GF-D8 (cell line): ENCODE measurements at regions not wholly inside any gene's neighbourhood (a gene's known extent, or its start where the extent isn't known, plus 50 kb on each side); places are given as distances from the start of the nearest gene placed in this dataset.

Source experiments
- DNase-seq: peaks from one replicate; lab custom pipeline; 2025; lab: John Stamatoyannopoulos, UW

DNA sequence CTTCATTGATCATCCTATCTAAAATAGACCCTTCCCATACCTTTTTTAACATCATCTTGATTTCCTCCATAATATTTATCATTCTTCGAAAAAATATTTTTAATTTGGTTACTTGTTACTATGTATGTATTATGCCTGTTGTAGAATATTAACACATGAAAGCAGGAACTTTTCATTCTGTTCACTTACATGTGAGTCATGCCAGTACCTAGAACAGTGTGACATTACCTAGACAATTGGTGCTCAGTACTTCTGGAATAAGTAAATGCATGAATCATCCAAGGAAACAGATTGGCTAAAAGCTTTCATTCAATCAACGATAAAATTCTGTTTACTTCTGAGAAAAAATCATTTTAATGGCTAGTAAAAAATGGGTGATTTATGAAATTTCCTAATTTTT, 76.4 kb downstream of the CXXC4 start:
- DNase-seq, result no peak

DNA sequence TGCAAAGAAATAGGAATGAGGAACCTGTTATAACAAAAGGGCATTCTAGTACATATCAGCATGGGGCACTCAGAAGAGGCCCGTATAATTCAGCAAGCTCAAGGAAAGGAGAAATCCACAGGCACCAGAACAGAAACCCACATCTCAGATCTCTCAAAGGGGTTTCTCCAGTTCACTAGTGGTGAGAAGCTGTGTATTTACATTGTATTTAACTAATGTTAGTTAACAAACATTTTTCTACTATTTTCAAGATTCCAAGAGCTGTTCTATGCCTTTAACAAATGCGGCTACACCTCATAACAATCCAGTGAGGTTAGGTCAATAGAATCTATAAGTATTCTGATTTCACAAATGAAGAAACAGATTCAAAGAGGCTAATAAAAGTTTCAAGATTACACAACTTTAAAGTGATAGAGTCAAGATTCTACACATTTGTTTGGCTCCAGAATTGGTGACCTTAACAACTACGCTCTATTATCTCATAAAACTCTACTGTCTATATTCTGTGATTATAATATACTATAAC, 77.3 kb downstream of the CXXC4 start:
- DNase-seq, result no peak

DNA sequence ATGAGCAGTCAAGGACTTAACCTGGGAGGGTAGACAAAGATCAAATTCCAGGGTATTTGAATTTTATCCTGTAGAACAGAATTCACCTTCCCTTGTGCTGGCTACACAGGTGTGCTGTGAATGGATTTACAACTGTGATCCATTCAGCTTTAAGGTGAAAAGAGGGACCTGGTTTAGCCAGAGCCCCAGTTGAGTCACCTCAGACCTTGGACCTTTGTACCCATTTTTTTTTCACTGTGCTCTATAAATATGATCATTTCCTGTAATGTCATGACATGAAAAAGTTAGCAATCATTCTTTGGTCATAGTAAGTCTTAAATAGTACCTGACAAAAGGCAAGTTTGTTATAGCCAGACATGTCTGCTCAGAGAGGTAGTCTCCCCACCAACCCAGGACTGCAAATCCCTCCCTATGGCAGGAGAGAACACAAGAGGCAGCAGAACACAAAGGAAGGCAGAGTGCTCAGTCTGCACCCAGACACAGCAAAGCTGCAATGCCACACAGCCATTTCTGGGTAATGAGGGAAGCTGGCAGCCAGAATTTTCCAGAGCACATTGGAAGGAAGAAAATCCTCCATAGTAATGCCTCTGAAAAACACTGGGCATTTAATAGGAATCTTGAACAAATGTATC, 77.9 kb downstream of the CXXC4 start:
- DNase-seq, result no peak

DNA sequence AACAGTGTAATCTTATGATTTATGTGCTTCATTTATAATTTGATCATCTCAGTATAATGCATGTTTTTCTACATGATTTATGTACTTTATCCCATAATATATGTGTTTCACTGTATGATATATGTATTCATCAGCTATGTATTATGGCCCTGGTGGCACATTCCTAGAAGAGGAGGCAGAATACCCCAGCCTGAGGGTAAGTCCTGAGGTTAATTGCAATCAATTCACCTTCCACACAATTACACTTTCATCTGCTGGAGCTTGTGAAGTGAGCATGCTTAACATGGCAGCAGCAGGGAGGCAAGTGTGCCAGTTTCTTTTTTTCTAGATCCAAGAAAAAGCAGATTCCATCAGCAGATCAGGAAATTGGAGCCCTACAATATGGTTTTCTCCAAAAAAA, 81.2 kb downstream of the CXXC4 start:
- DNase-seq, result no peak

DNA sequence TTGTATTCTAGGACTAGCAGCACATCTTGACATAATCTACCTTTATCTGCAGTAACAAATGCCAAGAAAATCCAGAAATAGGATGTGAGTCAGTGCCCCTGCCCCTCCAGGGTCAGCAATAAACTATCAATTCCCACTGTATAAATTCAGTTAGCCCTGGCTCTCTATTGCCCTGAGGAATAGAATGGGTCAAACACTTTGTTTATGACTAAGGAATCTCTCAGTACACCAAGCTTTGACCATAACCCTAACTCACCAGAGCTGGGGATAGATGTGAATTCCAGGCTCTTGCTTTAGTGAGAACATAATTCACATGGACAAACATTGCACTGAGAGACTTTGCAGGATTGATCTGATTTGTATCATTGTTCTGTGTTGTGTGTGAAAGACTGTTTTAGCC, 82.3 kb downstream of the CXXC4 start:
- DNase-seq, result no peak

DNA sequence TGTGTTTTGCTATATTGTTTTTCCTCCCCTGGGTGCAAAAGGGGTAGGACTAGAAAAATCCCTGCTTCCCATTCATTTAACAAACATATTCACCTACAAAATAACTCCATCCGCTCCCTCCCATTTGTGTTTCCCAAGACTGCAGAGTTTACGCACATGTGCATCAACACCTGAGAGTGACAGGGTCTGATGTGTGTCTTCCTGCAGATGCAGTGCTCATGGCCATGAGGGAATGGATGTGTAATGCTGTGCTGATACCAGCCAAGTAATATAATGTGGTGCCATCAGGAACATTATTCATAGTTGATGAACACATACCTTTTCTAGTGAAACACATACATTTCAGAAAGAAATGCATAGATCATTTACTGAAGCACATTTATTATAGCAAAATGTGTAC, 83.2 kb downstream of the CXXC4 start:
- DNase-seq, result no peak

DNA sequence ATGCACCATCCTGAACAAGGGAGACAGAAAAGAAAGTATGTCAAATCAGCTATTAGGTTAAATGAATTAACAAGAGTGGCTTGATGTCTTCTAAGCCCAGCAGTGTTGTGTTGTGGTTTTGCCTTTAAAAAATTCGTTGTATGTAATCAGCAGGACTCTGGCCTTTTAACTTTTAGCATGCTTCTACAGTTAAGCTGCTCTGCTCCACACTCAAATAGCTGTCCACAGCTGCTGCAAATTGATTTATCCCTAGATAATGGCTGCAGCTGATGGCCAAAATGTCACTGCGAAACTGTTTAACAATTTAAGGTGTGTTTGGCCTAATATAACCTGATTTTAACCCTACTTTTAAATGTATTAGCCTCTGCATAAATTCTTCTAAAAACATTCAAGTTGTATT, 85.8 kb downstream of the CXXC4 start:
- no peak for DNase-seq

DNA sequence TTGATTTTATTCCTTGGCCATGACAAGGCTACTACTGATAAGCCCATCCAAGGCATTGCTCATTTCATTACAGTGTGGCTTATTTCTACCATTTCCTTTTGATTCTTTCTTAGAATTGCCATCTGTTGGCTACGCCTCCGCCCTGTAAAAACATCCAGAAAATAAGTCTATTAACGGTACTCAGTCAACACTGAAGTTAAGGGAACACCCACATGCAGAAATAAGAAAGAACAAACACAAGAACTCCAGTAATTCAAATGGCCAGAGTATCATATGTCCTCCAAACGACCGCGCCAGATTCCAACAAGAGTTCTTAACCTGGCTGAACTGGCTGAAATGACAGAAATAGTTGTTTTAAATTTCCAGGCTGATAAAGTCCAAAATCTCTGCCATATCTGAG, 90.3 kb downstream of the CXXC4 start:
- DNase-seq, result no peak

DNA sequence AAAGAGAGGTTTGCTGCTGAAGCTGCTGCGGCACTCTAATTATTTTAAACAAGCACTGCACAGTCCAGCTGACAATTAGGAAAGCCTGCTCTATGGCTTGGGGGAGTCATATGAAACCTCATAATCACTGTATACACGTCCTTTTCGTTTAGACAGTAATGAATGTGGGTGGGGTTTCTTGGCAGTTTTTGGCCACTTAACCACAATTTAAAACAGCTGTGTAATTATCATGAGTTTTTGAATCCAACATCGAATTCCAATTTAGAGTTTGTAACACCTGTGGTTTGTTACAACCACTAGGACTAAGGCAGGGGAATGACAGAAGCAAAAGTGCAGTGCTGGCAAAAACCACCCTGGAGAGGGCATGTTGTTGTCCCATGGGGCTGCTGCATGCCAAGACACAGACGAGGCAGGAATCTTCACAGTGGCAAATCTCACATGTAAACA, 99.5 kb downstream of the CXXC4 start:
- DNase-seq, result no peak

DNA sequence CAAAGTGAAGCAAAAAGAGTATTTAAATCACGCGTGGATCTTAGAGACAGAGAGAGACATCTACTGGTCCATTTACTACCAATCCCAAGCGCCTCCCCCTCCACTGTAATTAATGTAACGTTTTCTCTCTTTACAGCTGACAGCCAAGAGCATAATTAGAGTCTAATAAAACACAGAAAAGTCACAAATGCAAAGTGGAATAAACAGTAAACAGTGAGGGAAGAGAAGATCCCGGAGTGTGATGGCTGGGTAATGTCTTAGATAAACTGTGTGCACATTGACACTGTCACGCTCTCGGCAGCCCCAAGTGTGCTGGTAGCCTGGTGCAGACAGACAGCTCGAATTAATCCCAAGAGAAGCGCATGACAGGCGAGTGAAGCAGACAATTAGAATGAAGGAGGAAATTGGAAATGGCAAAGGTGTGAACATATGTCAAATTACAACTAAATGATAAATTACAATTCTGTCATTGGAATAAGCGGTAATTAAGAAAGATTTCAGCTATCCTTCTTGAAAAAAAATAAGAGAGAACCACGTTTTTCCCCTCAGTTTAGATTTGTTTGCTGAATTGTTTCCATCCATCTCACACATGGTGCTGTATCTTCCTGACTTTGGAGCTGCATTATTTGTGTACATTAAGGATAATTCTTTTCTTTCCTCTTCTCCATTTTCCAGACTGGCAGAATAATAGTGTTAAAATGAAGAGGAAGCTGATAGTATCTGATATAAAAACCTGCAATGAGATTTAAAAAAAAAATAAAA, 100.1 kb downstream of the CXXC4 start:
- no peak for DNase-seq

DNA sequence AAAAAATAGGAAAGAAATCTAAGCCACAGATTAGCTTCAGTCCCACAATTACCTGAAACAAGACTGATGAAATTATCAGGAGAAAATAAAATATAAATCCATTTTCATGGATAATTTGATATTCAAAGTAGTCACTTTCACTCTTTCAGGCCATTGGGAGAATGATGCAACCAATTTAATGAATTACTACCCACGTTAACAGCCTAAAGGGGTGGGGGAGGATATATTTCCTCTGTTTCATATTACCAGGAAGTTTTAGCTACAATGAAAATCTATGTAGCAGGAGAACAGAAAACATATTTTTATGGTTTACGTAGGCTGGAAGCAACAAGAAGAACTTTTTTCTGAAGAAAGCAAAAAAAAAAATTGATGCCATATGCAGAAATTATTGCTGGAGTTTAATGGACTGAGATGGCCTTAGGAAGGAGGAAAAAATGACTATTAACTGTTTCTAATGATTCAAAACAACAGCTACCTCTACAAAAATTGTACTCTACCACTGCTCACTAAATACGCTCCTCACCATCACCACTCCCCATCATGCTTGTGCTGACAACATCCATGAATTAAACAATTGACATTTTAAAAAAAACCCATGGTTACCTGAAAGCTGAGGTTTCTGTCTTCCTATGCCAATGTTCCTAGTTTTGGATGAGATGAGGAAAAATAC, 100.9 kb downstream of the CXXC4 start:
- DNase-seq, result no peak

DNA sequence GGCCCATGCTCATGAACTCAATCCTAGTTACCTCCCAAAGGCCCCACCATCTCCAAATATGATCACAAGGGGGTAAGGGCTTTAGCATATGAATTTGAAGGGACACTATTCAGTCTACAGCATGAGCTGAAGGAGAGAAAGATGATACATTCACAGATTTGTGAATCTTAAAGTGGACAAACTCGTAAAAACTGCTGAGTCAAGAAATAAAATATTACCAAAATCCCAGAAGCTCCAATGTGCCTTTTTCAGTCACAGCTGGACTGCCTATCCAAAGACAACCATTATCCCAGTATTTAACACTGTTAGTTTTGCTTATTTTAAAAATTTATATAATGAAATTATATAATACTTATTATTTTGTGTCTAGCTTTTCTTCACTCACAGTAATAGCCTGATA, 109.0 kb downstream of the CXXC4 start:
- DNase-seq, result no peak

DNA sequence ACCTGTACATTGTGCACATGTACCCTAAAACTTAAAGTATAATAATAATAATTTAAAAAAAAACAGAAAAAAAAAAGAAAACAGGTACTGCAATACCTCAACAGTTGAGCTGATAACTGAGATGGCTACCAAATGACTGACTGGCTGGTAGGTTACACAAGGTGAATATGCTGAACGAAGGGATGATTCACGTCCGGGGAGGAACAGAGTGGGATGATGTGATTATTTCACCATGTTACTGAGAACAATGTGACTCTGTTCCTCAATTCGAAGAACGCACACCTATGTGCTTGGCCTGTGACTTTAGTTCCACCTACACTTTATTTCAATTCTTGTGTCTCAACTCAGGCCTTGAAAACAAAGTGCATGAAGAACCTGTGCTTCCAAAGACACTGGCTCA, 111.7 kb downstream of the CXXC4 start:
- DNase-seq, result no peak

DNA sequence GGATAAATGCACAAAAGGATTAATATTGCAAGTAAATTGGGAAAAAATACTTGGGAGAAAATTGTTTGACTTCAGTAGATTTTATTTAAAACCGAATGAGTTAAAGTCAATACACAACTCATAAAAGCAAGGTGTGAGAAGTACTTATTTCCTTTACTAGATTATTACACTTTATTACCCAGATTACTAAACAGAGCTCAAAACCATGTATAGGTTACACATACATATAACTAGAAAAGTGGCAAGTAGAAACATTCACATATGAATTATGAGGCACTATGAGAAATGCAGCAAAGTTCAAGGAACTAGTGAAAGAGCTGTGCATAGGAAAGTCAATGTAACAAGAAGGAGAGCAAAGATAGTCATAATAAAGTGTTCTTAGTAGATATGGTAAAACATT, 113.0 kb downstream of the CXXC4 start:
- no peak for DNase-seq

DNA sequence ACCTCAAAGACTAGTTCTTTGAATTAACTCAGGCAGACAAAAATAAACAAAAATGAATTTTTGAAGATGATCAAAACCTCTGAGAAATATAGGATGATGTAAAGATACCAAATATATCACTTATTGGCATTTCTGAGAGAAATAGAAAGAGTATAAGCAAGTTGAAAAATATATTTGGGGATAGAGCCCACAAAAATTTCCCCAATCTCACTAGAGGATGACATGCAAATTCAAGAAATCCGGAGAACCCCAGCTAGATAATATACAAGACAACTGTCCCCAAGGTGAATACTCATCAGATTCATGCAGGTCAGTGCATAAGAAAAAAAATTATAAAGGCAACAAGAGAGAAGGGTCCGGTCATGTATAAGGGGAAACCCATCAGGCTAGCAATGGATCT, 129.1 kb downstream of the CXXC4 start:
- DNase-seq, result no peak

DNA sequence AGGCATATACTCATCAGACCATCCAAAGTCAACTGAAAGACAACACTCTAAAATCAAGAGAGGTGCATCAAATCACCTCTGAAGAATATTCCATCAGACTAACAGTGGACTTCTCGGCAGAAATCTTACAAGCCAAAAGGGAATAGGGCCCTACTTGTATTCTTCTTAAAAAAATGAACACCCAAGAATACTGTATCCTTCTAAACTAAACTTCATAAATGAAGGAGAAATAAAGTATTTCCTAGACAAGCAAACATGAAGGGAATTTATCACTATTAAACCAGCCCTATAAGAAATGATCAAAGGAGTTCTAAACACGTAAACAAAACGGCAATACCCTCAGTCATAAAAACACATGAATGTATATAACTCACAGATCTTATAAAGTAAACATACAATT, 141.2 kb downstream of the CXXC4 start:
- DNase-seq, result no peak

DNA sequence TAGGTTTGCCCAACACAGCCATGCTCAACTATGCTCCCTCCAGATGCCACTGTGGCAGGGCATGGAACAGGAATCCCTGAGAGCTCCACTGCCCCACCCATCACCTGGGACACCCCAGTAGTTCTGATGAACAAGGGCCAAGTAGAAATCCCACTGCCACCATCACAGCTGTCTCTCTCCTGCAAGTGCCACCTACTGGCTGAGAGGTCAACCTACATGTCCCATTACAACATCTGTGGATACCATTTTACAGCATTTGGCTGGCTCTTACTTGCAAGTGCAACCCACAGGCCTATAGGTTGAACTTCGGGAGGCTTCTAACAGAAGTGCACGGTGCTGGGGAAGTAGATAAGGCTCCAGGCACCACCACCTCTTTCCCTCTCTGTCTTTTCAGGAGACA, 142.5 kb downstream of the CXXC4 start:
- DNase-seq, result no peak

DNA sequence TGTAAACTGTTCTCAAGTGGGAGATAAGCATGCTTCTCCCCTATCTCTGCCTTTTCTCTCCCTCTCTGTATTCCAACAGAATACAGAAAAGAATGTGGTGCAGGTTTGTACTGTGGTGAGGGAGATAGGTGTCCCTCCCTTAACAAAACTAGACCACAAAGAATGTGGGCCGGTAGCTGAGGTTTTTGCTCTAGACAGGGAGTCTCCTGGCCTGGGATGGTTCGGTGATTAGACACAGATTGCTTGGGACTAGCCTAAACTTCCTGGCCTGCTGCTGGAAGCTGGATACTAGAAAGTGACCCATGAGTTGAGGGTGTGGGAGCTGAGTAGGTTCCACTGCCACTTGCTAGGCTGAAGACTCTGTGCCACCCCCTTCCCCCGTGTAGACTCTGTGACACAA, 143.0 kb downstream of the CXXC4 start:
- DNase-seq, result no peak

DNA sequence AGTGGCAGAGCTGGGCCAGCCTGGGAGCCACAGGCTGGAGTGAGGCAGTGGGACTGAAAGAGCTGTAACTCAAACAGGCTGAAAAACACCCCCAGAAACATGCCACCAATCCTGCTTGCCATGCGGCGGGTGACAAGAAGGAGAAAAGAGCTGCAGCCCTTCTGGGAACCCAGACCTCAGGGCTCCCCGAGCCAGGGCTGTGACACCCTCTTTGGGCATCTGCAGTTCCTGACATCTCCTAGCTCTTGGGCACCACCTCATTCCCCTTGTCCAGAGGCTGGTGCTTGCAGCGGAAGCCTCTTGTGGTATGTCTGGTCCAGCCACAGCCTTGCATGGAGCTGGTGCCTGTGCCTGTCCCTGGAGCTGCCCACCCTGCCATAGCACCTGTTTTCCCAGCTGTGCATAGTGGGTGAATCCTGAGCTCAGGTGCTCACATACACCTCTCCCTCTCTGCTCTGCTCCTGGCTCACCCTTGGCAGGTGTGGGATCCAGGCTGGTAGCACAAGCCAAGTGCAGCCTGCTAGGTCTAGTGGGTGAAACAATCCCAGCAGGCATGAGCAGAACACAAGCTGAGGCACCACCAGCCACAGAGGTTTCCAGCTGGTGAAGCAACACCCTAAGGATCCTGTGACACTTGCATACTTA, 149.0 kb downstream of the CXXC4 start:
- no peak for DNase-seq

DNA sequence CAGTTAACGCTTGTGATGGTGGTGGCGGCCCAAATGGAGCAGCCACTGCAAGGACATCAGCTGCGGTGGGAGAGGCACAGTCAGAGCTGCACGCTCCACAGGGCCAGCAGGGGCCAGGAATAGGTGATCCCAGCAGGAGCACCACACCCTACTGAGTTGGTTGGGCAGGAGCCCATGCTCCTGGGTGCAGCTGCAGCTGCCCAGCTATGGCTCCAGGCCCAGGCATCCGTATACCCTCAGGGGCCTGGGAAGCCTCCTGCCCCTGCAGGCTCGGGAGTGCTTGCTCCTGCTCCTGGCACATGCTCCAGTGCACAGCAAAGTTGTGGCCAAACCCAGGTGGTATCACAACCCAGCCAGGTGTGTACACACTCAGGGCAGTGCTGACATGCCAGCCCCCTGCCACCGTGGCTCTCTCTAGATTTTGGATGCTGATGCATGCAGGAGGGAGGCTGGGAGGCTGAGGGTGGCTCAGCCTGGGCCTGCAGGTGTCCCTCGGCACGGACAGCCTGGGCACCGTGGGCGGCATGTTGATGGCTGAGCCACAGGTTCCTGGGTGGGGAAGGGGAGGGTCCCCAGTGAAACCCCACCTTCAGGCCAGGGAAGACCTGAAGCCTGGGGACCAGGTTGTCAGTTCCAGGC, 150.2 kb downstream of the CXXC4 start:
- DNase-seq, result no peak

DNA sequence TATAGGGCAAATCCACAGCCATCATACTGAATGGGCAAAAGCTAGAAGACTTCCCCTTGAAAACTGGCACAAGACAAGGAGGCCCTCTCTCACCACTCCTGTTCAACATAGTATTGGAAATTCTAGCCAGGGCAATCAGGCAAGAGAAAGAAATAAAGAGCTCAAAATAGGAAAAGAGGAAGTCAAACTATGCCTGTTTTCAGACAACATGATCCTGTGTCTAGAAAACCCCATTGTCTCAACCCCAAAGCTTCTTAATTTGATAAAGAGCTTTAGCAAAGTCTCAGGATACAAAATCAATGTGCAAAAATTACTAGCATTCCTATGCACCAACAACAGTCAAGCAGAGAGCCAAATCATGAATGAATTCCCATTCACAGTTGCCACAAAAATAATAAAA, 160.3 kb downstream of the CXXC4 start:
- DNase-seq, result no peak
